Stimulated activated CD8-positive, alpha-beta memory T cell treated with anti-CD3 and anti-CD28 coated beads, Interleukin-4, amount 100 ng/mL, for 24 hours (primary cell): ENCODE measurements at regions not wholly inside any gene's neighbourhood (a gene's known extent, or its start where the extent isn't known, plus 50 kb on each side); places are given as distances from the start of the nearest gene placed in this dataset.

Source experiments
- DNase-seq: peaks from one replicate; pipeline ENCODE4 v3.0.0-alpha.2; 2020; ENCODE audit warnings: low read depth

DNA sequence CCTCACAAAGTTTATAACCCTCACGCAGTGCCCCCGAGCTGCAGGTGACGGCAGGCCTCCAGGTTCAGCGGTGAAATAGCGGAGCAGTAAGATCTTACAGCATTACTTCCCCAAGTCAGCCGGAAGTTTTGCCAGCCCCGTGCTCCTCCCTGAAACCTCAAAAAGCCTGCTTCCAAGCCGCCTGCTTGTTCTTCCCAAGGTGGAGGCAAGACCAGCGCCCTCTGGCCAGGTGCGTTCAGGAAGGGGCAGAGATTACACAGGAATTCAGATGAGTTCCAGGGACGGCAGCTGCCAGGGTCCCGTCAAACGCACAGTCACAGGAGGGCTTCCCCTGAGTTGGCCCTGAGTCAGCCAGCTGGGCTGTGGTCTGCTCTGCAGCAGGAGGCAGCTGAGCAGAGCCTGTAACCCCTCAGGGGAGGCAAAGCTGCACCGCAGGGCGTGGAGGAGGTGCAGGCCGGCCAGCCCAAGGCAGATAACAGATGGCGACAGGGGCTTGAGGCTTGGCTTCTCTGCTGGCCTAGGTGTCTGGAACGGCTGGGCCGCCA is 124.1 kb upstream of the RPS6KA2 start:
- peak; percentile 11 for DNase-seq

DNA sequence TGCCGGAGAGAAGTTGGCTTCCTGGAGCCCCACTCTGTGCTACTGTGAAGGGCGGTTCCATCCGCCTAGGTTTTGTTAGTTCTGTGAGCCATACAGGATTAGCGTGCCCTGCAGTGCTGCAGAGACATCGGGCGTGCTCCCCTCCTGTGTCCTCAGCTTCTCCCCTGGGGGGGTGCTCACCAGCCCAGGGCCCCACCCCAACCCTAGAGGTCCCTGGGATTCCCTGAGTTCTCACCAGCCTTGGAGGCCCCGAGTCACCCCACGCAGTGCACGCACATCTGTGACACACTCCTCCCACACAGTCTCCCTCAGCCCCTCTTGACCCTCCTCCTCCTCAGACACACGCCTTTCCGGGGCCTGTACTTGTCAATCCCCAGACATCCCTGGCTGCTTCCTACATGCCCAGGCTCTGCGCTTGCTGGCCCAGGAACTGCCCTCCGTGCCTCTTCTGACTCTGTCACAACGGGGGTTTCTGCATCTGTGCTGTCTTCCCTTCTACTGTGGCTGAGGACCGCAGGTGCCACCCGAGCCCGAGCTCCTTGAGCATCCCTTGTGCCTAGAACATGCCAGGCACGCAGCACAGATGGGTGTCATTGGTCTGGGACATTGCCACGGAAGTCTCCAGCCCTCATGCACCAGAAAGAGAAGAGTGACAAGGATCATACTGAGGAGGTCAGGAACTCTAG is 123.2 kb upstream of the RPS6KA2 start:
- no peak for DNase-seq

DNA sequence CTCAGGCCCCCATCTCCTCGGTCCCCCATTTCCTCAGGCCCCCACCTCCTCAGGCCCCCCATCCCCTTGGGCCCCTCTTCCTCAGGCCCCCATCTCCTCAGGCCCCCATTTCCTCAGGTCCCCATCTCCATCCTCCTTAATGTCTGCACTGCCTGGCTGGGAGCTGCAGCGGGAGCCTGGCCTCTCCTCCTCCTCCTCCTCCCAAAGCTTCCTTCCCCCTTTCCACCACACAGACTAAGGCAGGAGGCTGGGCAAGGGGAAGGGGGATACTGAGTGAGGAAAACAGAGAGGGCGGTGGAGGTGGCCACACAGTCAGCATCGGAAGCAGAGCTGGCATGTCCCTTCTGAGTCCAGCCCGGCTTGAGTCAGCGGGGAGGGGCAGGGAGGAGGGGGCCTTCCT is 122.6 kb upstream of the RPS6KA2 start:
- no peak for DNase-seq

DNA sequence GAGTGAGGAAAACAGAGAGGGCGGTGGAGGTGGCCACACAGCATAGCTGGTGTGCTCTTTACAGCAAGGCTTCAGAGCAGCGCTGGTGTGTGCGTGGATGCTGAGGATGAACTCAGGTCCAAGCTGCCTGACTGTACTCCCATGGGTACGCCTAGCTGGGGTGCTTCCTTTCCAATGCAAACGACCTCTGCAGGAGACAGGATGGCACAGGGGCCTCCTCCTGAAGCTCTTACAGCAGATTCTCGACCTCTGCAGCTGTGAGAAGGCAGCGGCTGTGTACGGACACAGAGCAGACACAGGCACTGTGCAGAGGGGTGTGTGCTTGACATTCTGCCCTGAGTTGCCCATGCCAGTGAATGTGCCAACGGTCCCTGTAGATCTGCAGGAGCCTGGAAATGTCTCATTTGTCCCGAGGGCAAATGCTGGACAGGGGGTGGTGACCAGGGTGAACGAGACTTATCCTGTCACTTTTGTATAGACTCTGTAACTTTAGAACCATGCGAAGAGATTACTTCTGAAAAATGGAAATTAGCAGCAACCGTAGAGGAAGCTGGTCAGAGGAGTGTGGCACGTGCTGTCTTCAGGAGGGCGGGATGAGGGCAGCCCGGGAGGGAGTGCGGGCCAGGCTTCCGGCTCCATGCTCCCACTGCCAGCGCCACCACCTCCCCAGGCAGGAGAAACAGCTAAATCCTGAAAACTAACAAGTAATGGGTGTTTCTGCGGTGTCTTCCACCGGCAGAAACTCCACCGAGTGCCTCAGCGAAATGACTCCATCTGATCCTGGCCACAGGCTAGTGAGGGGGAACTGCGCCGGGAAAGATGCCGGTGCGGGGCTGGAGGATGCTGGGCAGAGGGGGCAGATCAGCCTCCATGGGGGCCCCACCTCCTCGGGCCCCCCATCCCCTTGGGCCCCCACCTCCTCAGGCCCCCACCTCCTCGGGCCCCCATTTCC is 120.9 kb upstream of the RPS6KA2 start:
- no peak for DNase-seq

DNA sequence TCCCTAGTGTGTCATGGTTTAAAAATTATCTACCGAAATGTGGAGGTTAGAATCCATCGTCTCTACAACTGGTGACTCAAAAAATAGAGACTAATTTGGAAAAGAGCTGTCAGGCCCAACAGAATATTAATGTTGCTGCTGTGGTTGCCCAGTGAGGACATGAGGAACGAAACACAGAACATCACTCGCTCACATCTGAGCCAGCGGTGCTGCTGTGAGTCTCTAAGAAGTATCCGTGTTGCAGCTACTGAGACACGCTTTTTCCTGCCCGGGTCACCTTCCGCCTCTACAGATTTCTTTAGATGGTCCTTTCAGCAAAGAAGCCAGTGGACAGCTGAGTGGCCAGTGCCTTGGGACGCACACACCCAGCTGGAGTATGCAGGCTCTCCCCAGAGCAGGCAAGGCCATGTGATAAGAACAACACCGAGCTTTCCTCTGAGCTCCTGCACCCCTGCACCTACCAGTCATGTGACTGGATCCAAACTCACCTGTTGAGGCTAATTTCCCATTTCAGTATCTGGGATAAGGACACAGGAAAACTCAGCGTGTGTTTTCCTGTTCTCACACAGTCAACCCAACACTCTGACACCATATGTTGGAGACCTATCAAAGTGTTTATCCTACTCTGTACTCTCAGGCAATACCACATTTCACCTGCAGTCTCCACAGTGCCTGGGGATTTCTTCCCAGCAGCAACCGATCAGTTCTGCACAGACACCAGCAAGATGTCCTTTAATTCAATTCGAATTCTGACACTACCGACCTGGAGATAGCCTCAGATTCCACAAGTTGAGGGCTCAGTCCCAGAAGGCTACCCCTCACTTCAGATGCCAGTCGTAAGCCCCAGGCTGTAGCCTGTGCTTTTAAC is 119.0 kb upstream of the RPS6KA2 start:
- DNase-seq, result no peak

DNA sequence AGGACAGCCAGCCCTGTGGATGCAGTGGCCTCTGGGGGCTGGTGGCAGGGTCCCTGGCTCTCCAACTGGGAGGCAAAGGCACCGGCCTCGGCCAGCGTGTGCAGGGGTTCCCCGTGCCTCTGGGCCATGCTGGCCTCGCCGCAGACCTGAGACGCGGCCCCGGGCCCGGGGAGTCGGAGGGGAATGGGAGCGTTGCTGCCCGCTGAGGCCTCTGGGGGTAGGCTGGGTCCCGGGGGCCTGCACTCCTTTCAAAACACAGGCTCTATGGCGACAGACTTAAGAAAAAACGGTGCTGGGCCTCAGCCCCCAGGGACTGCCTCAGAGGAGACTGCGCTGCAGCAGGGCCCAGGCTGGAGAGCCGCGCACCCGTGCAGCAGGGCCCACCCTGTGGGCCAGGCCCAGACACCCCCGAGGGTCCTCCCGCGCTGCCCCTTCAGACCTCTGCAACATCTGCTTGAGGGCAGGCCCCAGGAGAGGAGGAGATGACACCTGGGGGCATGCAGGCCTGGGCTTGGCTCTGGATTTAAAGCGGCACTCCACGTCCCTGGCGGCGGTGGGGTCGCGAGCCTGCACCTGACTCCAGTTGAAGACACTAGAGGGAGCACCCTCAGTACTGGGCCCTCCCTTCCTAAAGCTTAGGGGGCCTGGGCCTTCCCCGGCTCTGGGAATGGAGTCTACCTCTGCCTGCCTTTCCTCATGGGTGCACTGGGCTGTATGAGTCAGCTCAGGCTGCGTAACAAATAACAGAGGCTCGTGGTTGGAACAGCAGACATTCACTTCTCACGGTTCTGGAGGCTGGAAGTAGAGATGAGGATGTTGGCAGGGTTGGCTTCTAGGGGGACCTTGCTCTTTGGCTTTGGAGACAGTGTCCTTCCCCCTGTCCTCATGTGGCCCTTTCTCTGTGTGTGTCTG is 117.4 kb upstream of the RPS6KA2 start:
- DNase-seq, result no peak

DNA sequence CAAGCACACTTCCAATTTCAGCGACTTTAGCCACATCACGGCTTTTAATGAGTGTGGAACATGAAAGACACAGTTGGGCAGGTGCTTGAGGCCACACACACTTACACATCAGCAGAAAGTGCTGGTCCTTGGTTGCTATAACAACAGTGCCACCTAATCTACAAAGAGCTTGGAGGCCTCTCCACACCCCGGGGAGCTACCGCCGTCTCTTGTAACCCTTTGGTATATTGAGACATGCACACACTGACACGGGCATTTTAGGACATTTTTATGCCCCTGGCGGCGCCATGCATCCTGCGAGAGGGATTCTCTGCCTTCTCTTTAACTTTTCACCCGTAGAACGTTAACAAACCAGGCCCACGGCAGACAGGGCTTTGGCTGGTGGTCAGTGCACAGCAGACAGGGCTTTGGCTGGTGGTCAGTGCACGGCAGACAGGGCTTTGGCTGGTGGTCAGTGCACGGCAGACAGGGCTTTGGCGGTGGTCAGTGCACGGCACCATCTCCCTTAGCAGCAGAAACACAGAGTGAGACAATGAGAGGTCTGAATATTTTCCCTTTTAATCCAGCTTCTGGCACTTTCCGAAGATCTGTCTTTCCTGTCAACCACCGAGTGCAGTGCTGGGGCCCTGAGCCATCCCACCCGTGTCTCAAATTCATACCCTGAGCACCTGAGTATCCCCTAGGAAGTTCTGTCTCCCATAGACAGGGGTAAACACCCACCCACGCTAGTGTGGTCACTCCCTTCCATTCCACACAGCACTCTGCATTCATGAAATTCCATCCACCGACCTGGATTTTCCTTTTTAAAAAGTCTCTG is 116.6 kb upstream of the RPS6KA2 start:
- no peak for DNase-seq

DNA sequence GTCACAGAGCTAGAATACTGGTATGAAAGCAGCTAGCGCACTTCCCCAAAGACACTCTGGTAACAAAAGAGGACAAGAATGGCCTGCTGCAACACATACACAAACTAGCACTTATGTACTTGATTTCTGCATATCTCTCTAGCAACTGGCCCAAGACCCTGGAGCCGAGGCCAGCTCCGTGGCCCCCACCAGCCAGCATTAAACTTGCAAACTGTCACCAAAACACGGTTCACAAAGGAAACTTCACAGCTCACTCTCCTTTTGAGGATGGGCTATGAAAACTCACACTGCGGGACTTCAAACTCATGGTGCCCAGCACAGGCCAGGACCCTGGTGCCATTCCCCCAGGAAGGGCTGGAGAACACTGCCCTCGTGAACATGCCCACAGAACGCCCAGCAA is 115.9 kb upstream of the RPS6KA2 start:
- no peak for DNase-seq

DNA sequence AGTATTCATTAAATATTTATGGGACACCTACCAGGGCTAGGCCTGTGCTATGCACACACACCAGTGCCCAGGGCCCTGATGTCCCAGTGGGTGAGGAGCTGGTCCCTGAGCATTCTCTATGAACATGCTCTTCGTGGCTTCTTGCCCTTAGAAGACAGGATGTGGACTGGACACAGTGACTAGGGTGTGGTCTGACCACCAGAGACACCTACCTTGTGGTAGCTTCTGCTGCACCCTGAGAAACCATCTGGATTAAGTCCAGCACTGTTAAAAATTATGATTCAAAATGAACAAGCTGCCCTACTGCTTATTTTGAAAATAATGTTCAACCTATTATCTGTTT is 112.9 kb upstream of the RPS6KA2 start:
- no peak for DNase-seq

DNA sequence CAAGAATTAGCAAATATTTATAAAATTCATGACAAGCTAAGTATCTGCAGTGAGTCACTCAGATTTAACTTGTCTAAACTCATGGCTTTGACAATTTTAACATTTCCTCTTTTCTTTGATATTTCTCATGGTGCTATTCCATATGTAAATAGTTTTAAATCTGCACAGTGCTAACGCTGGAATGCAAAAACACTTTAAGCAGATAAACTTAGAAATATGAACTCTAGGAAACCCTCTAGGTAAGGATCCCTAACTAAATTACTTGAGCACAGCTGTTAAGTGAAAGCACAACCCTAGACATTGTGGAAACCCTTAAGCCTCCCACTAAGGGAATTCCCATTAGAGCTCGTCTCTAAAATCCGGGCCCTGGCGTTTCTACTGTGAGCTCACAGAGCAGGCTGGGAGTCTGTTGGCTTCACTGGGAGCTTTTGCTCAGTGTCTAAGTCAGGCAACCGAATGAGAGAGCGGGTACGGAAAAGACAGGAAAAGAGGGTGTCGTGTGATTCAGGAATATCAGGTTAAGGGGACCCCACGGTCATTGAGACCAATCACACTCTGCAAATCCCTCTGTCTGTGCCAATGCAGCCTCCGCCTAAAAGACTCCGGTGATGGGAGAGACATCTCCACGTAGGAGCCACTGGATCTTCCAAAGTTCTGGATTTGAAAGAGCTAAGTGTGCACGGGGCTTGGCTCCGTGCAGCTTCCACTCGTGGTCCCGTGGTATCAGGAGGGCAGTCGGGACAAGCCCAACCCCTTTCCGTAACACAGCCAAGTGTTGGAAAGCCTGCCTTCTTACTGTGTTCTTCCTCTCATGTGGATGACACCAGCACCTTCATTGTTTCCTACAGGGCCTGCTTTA is 112.3 kb upstream of the RPS6KA2 start:
- DNase-seq, result no peak

DNA sequence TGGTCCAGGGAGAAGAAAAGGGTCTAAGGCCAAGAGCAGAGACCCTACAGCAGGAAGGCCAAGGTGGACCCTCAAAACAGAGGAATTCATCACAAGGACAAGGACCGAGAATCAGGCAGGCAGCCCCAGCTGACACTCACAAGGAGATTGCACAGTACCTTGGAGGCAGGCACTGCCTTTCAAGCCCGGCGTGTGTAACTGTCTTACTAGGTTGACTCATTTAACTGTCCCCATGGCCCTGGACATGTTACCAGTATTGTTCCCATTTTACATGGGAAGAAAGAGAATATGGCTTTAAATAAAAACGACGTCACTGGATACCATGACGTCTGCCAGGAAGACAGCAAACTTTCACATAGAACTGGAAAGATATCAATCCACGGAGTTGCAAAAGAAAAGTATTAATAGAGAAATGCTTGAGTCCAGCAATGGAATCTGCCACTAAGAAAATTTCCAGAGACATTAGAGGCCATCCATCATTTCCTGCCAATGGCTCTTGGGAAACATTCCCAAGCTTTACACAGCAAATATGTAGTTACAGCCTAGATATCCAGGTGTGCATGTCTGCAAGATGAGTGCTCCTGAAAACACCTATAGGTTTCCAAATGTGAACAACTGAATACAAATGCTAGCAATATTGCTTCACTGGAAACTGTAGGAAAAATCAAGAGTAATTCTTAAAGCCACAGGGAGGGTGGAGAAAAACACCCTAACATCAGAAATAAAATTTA is 111.5 kb upstream of the RPS6KA2 start:
- DNase-seq, result no peak

DNA sequence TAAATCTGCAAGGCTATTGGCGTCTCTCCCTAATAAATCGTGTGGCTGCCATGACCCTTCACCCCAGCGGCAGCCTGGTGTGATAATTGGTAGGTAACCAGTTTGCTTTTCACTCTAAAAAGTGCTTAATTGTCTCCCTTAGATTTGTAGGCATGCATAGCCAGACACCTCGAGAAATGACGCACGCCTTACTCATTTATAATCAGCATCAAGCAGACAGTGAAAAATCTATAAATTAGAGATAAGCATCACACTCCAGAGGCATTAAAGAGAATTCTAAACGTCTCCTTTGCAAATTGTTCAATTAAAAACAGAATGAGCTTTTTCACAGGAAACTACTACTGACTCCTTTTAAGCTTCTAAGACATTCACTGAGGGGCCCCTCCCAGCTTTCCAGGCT is 110.2 kb upstream of the RPS6KA2 start:
- no peak for DNase-seq

DNA sequence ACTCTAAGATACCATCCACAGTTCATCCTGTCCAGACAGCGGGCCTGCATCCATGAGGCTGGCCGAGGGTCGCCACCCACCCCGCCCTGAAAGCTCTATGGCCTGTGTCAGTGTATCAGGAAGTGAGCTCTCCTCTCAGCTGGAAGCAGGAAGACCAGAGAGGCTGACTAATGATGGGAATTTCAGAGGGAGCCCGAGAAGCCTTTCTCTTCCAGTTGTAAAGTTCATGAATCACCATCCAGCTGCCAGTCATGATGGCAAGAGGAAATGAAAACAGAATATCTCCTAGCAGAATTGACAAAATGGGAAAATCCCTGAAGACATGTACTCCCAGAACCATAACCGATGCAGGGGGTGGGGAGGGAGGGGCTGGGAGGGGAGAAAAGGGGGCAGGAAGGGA is 109.6 kb upstream of the RPS6KA2 start:
- no peak for DNase-seq

DNA sequence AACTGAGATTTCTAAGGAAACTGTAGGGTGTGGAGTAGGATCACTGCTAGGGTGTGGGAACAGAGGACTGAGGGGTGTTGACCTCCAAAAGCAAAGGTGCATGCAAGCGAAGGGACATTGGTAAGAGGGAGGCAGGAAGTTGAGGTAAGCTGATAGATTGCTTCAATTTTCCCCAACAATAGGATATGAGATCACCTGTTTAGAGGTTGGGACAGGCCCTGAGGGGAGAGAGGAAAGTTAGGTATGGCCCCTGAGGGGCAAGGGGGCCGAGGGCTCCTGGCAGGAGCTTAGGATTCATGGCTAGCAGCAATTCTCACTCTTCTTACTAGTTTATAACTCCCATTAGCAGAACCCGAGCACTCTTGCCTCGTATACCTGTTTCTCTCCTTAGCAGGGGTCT is 106.8 kb upstream of the RPS6KA2 start:
- no peak for DNase-seq

DNA sequence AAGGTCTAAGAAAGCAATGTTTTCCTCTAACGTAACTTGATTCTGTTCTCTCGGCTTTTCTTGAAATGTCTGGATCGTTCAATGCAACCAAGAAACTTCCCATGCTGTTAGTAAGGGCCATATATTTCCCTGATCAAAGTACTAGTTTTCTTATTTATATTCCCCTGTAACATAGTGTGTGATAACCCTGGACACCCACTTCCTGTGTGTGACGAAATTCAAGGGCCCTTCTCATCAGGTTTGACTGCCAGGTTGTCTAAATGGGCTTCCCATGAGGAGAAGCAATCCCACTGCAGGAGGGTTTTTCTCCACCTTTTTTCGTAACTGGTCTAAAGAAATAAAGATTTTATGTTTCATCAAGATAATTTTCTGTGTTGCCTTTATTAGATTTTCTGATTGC is 102.6 kb upstream of the RPS6KA2 start:
- no peak for DNase-seq

DNA sequence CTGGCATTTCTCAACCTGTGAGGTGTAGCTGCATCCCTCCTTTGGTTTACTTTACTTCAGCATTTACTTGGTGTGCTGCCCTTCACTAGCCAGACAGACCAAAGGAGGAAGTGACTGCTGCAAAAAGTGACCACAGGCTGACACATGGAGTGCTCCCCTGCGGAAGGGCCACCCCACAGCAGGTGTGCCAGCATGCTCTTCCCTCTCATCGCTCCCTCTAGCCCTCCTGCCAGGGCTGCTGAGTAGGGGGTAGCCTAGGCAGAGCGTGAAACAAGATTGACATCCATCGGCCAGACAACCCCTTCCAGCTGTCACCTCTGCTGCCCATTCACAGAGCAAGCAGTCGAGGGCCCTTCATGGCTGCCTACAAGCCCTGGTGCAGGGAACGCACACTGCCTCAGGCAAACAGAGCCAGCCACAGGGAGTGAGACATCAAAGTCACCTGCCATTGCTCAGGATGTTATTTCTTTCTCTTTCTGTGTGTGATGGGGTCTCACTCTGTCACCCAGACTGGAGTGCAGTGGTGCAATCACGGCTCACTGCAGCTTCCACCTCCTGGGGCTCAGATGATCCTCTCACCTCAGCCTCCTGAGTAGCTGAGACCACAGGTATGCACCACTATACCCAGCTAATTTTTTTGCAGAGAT is 102.0 kb upstream of the RPS6KA2 start:
- no peak for DNase-seq

DNA sequence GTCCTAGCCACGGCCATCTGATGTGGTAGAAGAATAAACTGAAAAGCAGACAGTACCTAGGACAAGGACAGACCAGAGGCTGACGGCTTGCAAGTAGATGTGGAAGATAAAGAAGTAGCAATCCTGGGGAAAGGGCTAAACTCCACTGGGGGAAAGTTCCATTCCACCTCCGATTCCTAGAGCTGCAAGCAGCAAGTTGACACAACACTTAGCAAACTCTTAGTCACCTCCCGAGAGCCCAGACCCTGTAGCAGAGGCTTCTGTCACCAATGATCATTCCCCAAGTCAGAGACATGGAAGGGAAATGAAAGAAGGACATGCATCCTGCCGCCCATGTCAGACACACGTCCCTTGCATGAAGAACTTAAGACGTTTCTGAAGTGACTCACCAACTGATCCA is 99.2 kb upstream of the RPS6KA2 start:
- DNase-seq, result no peak

DNA sequence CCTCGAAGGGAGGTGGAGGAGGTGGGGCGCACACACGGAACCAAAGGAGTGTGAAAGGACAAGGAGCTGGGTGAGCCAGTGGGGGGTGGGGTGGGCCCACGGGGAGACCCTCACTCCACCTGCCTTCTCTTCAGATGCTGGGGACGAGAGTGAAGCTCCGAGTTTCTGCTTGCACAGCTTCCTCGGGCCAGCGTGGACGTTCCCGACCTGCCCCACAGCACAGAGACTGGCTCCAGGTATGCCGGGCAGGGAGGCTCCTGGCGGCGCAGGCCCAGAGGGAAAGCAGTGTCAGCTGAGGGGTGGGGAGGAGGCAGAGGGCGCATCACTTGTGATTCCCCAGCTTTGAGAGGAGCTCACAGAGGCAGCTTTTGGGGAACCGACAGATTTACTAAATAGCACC is 98.5 kb upstream of the RPS6KA2 start:
- DNase-seq, result no peak
